IPS DF 6.9 (cell line): ENCODE measurements at regions not wholly inside any gene's neighbourhood (a gene's known extent, or its start where the extent isn't known, plus 50 kb on each side); places are given as distances from the start of the nearest gene placed in this dataset.

Experiments
- DNase-seq: peaks from one replicate; pipeline ENCODE4 v3.0.0-alpha.2; 2013; ENCODE audit warnings: low read depth, low spot score
- H3K27ac ChIP-seq: one replicate; pipeline ENCODE4 v1.5.1; 2013; ENCODE audit warnings: low read length, control low read depth
- H3K27me3 ChIP-seq: 2 replicates; pipeline ENCODE4 v1.6.1; 2013; ENCODE audit warnings: mild to moderate bottlenecking, low read length; ENCODE audit not compliant: control insufficient read depth, insufficient read depth
- H3K36me3 ChIP-seq: 2 replicates; pipeline ENCODE4 v1.6.1; 2013; ENCODE audit warnings: low read length; ENCODE audit not compliant: control insufficient read depth, insufficient read depth
- H3K4me1 ChIP-seq: 2 replicates; pipeline ENCODE4 v1.6.1; 2013; ENCODE audit warnings: low read length; ENCODE audit not compliant: control insufficient read depth, insufficient read depth
- H3K4me3 ChIP-seq: 2 replicates; pipeline ENCODE4 v1.5.1; 2013; ENCODE audit warnings: mild to moderate bottlenecking, low read length
- H3K9me3 ChIP-seq: 2 replicates; pipeline ENCODE4 v1.6.1; 2013; ENCODE audit warnings: low read length, inconsistent platforms; ENCODE audit not compliant: control insufficient read depth, insufficient read depth
- WGBS: extraction: QIAGEN DNeasy Blood & Tissue Kit; methylation state at CpG from one replicate; pipeline ENCODE4 v1.1.7; 2013; ENCODE audit warnings: mixed read lengths, missing lambda C conversion rate; ENCODE audit not compliant: insufficient read length, insufficient coverage; 5-methylcytosine and 5-hydroxymethylcytosine counted together

DNA sequence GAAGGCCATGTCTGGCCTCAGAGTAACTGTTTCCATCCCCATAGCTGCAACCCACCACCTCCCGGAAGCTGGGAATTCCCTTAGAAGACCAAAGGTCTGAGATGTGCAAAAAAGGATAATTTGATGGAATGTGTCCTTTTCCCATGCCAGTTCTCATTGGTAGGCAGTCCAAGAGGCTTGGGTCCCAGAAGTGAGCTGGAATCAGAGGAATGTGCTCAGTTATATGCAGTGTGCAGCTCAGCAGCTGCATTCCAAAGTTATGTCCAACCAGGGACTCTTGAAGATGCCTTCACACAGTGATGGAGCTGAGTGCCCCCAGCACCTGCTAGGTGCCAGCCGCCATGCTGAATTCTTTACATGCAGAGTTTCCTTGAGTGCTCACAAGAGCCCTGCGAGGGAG, 583.9 kb upstream of the TBX3 start:
- Histone ChIP-seq H3K36me3 (no peaks in the 10 kb centered on the region), H3K27ac (no peak overlapping the region), H3K4me3 (no peak overlapping the region), H3K4me1 (no peaks in the 10 kb centered on the region), H3K9me3 (no peaks in the 10 kb centered on the region), H3K27me3 (no peaks in the 10 kb centered on the region)
- DNase-seq: no peak
- no CpG with 5 or more reads among the region's 3 CpGs for WGBS

GRCh38 chr12:115267464-115267863, 583.5 kb upstream of the TBX3 start:
- WGBS: no CpG with 5 or more reads among the region's 3 CpGs
- no peak for DNase-seq
- Histone ChIP-seq H3K36me3 (no peaks in the 10 kb centered on the region), H3K27me3 (no peaks in the 10 kb centered on the region), H3K27ac (no peak overlapping the region), H3K4me3 (no peak overlapping the region), H3K4me1 (no peaks in the 10 kb centered on the region), H3K9me3 (no peaks in the 10 kb centered on the region)

- H3K27me3 ChIP-seq: no peaks in the 10 kb centered on the region
- no peak overlapping the region for H3K4me3 ChIP-seq
- no peaks in the 10 kb centered on the region for H3K4me1 ChIP-seq
- no CpG with 5 or more reads among the region's 6 CpGs for WGBS
- DNase-seq: no peak
- no peaks in the 10 kb centered on the region for H3K36me3 ChIP-seq
- H3K27ac ChIP-seq: no peak overlapping the region
- H3K9me3 ChIP-seq: no peaks in the 10 kb centered on the region
Observed at GRCh38 chr12:115264605-115265004, 580.6 kb upstream of the TBX3 start.

- no CpG with 5 or more reads among the region's 3 CpGs for WGBS
- Histone ChIP-seq H3K9me3 (no peaks in the 10 kb centered on the region), H3K36me3 (no peaks in the 10 kb centered on the region), H3K27ac (no peak overlapping the region), H3K27me3 (no peaks in the 10 kb centered on the region), H3K4me1 (no peaks in the 10 kb centered on the region), H3K4me3 (no peak overlapping the region)
- no peak for DNase-seq
Observed at GRCh38 chr12:115261691-115262398, 577.9 kb upstream of the TBX3 start.

DNA sequence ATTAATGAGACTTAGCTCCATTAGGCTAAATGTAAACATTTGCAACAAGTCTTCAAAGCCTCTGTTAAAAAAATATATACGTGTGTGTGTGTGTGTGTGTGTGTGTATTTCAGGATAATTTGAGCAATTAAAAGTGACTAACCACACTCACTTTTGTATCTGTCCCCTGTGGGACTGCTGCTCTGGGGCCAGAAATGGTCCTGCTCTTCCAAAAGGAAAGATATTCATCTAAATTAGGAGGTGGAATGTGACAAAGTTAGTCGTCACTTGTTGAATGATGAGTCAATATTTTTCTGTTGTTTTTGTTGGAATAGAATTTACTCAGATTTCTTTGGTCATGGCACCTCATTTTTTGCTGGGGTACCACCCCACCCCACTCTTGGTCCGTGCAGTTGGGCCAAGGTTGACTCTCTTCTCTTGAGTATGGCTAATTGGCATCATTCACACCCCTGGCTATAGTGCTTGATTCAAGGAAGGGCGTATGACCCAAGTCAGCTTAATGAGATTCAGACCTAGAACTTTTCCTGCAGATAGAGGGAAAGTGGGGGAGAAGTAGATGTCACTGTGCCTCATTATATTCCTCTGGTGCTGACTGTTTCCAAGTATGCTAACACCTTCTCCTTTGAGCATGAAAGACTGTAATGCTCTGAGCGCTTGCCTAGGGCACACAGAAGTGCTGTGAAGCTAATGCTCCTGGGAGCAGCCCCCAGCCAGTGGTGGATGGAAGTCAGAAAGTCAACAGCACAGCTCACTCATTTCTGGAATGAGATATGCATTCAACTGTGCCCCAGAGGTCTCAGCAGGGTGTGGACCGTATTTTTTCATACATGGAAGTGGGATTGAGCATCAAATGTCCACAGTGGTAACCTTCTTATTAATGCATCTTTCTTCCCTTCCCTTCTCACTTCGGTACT, 577.0 kb upstream of the TBX3 start:
- Histone ChIP-seq H3K36me3 (no peaks in the 10 kb centered on the region), H3K27ac (no peak overlapping the region), H3K9me3 (no peaks in the 10 kb centered on the region), H3K4me1 (no peaks in the 10 kb centered on the region), H3K27me3 (no peaks in the 10 kb centered on the region), H3K4me3 (no peak overlapping the region)
- no CpG with 5 or more reads among the region's 7 CpGs for WGBS
- DNase-seq: no peak

- Histone ChIP-seq H3K27me3 (no peaks in the 10 kb centered on the region), H3K36me3 (no peaks in the 10 kb centered on the region), H3K9me3 (no peaks in the 10 kb centered on the region), H3K4me3 (no peak overlapping the region), H3K4me1 (no peaks in the 10 kb centered on the region), H3K27ac (no peak overlapping the region)
- WGBS: no CpG with 5 or more reads among the region's 4 CpGs
- DNase-seq: no peak
Observed at GRCh38 chr12:115259968-115260747, 576.2 kb upstream of the TBX3 start.

GRCh38 chr12:115257791-115258190, 573.8 kb upstream of the TBX3 start:
- no peak for DNase-seq
- H3K4me3 ChIP-seq: no peak overlapping the region
- H3K4me1 ChIP-seq: no peaks in the 10 kb centered on the region
- no peaks in the 10 kb centered on the region for H3K27me3 ChIP-seq
- no peaks in the 10 kb centered on the region for H3K9me3 ChIP-seq
- no CpG with 5 or more reads among the region's 2 CpGs for WGBS
- H3K36me3 ChIP-seq: no peaks in the 10 kb centered on the region
- H3K27ac ChIP-seq: no peak overlapping the region

DNA sequence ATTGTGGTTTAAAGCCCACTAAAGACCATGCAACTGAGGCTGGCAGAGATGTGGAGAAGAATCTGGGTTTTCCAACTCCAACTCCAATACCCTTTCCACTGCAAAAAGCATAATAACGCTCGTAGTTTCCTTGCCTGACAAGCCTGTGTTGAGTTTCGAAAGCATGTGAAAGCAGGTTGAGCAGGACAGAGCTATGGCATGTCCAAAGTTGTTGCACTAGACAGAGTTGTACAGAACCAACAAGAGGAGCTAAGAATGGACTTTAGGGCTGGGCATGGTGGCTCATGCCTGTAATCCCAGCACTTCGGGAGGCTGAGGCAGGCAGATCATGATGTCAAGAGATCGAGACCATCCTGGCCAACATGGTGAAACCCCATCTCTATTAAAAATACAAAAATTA, 572.0 kb upstream of the TBX3 start:
- no CpG with 5 or more reads among the region's 5 CpGs for WGBS
- Histone ChIP-seq H3K4me1 (0 out of 2 replicates have a peak, but pooled peaks cover 1% of the 10 kb centered on the region), H3K9me3 (no peaks in the 10 kb centered on the region), H3K27ac (no peak overlapping the region), H3K27me3 (no peaks in the 10 kb centered on the region), H3K36me3 (no peaks in the 10 kb centered on the region), H3K4me3 (no peak overlapping the region)
- no peak for DNase-seq

DNA sequence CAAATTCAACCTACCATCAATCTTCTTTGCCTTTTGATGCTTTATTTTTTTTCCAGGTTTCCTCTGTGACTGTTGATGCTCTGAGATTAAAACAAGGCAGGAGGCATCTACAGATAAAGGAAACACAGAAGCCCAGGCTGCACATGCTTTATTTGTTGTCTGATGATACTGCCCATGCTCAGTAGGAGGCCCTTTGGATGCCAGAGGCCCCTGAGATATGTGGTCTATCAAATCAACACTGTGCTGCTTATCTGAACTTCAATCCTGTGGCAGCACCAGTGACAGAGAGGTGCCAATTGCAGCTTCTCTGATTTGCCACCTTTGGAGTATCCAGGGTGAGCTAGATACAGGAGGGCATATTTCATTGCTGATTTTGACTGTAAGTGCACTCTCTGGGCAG, 571.3 kb upstream of the TBX3 start:
- no peak for DNase-seq
- Histone ChIP-seq H3K27me3 (no peaks in the 10 kb centered on the region), H3K27ac (no peak overlapping the region), H3K4me3 (no peak overlapping the region), H3K9me3 (no peaks in the 10 kb centered on the region), H3K36me3 (no peaks in the 10 kb centered on the region), H3K4me1 (0 out of 2 replicates have a peak, but pooled peaks cover 1% of the 10 kb centered on the region)

GRCh38 chr12:115253049-115253448, 569.1 kb upstream of the TBX3 start:
- Histone ChIP-seq H3K27me3 (no peaks in the 10 kb centered on the region), H3K27ac (no peak overlapping the region), H3K4me1 (0 out of 2 replicates have a peak, but pooled peaks cover 1% of the 10 kb centered on the region), H3K4me3 (no peak overlapping the region), H3K36me3 (no peaks in the 10 kb centered on the region), H3K9me3 (no peaks in the 10 kb centered on the region)
- WGBS: no CpG with 5 or more reads among the region's 3 CpGs
- DNase-seq: no peak
